Sigmoid colon (tissue), 4 donors: ENCODE measurements at regions not wholly inside any gene's neighbourhood (a gene's known extent, or its start where the extent isn't known, plus 50 kb on each side); places are given as distances from the start of the nearest gene placed in this dataset.

ENCODE experiments used
- CTCF ChIP-seq, 4 experiments: fragments of 450-650 bp in 3 of 4; fragments of 200-600 bp in 1 of 4; IDR thresholded peaks; one replicate each; pipeline ENCODE4 v1.5.1; 2016 to 2019; ENCODE audit warnings: antibody characterized with exemption in 4 of 4, mild to moderate bottlenecking in 3 of 4, moderate library complexity in 2 of 4
- POLR2A ChIP-seq, 2 donors: fragments of 450-650 bp; IDR thresholded peaks; one replicate each; pipeline ENCODE4 v1.6.1; 2016; ENCODE audit warnings: antibody characterized with exemption in 2 of 2, mild to moderate bottlenecking in 2 of 2, moderate library complexity in 2 of 2
- POLR2AphosphoS5 ChIP-seq, 4 donors: sonication (generic); formaldehyde crosslinking; IDR thresholded peaks; one replicate each; pipeline ENCODE4 v1.6.1; 2017; ENCODE audit warnings: antibody characterized with exemption in 4 of 4

GRCh38 chr3:72080800-72081199 is 295.9 kb upstream of the PROK2 start:
- TF ChIP-seq CTCF (IDR thresholded peaks at IDR 0.05): no peak
- no peak for TF ChIP-seq POLR2A (IDR thresholded peaks at IDR 0.05)
- no peak for TF ChIP-seq POLR2AphosphoS5 (IDR thresholded peaks at IDR 0.05)
